H9 (cell line): ENCODE measurements at regions not wholly inside any gene's neighbourhood (a gene's known extent, or its start where the extent isn't known, plus 50 kb on each side); places are given as distances from the start of the nearest gene placed in this dataset.

ENCODE experiments used
- DNase-seq: peaks from one replicate; pipeline ENCODE4 v3.0.0-alpha.2; 2017
- H2AFZ ChIP-seq: one replicate; pipeline ENCODE4 v1.6.1; 2013; ENCODE audit warnings: mild to moderate bottlenecking, low read length, control low read depth, moderate library complexity
- H2AK5ac ChIP-seq: 2 replicates; pipeline ENCODE4 v1.6.1; 2013; ENCODE audit warnings: low read length, control low read depth, mixed read lengths; ENCODE audit not compliant: insufficient read length
- H2BK120ac ChIP-seq: one replicate; pipeline ENCODE4 v1.6.1; 2013; ENCODE audit warnings: low read depth, mild to moderate bottlenecking, low read length, control low read depth, inconsistent platforms; ENCODE audit not compliant: poor library complexity, severe bottlenecking
- H2BK12ac ChIP-seq: 2 replicates; pipeline ENCODE4 v1.6.1; 2013; ENCODE audit warnings: low read length, control low read depth, mixed read lengths, low read depth; ENCODE audit not compliant: insufficient read length
- H2BK15ac ChIP-seq: 2 replicates; pipeline ENCODE4 v1.6.1; 2013; ENCODE audit warnings: low read depth, low read length, control low read depth
- H2BK20ac ChIP-seq: one replicate; pipeline ENCODE4 v1.6.1; 2013; ENCODE audit warnings: low read depth, mild to moderate bottlenecking, low read length, control low read depth, inconsistent platforms; ENCODE audit not compliant: poor library complexity, severe bottlenecking
- H2BK5ac ChIP-seq: 2 replicates; pipeline ENCODE4 v1.6.1; 2013; ENCODE audit warnings: low read length, control low read depth, mixed read lengths; ENCODE audit not compliant: insufficient read length
- H3K14ac ChIP-seq: 2 replicates; pipeline ENCODE4 v1.6.1; 2013; ENCODE audit warnings: low read length, control low read depth; ENCODE audit not compliant: insufficient read depth
- H3K18ac ChIP-seq: 2 replicates; pipeline ENCODE4 v1.6.1; 2013; ENCODE audit warnings: low read depth, mild to moderate bottlenecking, mixed read lengths, low read length, control low read depth; ENCODE audit not compliant: insufficient read length
- H3K23ac ChIP-seq: 2 replicates; pipeline ENCODE4 v1.6.1; 2013; ENCODE audit warnings: low read length, control low read depth, mixed read lengths, low read depth; ENCODE audit not compliant: insufficient read length
- H3K23me2 ChIP-seq: 2 replicates; pipeline ENCODE4 v1.6.1; 2013; ENCODE audit warnings: low read depth, mild to moderate bottlenecking, mixed read lengths, low read length, control low read depth; ENCODE audit not compliant: insufficient read length, poor library complexity, severe bottlenecking
- H3K27ac ChIP-seq: 2 replicates; pipeline ENCODE4 v1.5.1; 2013; ENCODE audit warnings: low read length, control low read depth, mixed read lengths, low read depth; ENCODE audit not compliant: insufficient read length
- H3K27me3 ChIP-seq: 2 replicates; pipeline ENCODE4 v1.6.1; 2013; ENCODE audit warnings: low read length, control low read depth, inconsistent platforms; ENCODE audit not compliant: insufficient read depth
- H3K4ac ChIP-seq: 2 replicates; pipeline ENCODE4 v1.6.1; 2013; ENCODE audit warnings: low read depth, mild to moderate bottlenecking, control low read depth, inconsistent platforms, low read length, moderate library complexity
- H3K4me1 ChIP-seq: 2 replicates; pipeline ENCODE4 v1.6.1; 2013; ENCODE audit warnings: low read length, control low read depth, inconsistent platforms; ENCODE audit not compliant: insufficient read depth
- H3K4me2 ChIP-seq: 2 replicates; pipeline ENCODE4 v1.6.1; 2013; ENCODE audit warnings: low read length, control low read depth, mixed read lengths; ENCODE audit not compliant: insufficient read length, insufficient read depth
- H3K56ac ChIP-seq: 2 replicates; pipeline ENCODE4 v1.6.1; 2013; ENCODE audit warnings: low read depth, mild to moderate bottlenecking, mixed read lengths, low read length, control low read depth; ENCODE audit not compliant: insufficient read length
- H3K79me1 ChIP-seq: 2 replicates; pipeline ENCODE4 v1.6.1; 2013; ENCODE audit warnings: low read depth, mild to moderate bottlenecking, moderate library complexity, low read length, control low read depth, inconsistent platforms; ENCODE audit not compliant: insufficient read depth, poor library complexity, severe bottlenecking
- H3K79me2 ChIP-seq: 2 replicates; pipeline ENCODE4 v1.6.1; 2013; ENCODE audit warnings: low read length, control low read depth, inconsistent platforms; ENCODE audit not compliant: insufficient read depth
- H3K9ac ChIP-seq: 2 replicates; pipeline ENCODE4 v1.6.1; 2013; ENCODE audit warnings: low read length, control low read depth, mixed read lengths; ENCODE audit not compliant: insufficient read length; ENCODE audit errors: extremely low read depth
- H3K9me3 ChIP-seq: one replicate; pipeline ENCODE4 v1.6.1; 2013; ENCODE audit warnings: low read depth, low read length, inconsistent platforms; ENCODE audit not compliant: control insufficient read depth
- H3T11ph ChIP-seq: one replicate; pipeline ENCODE4 v1.6.1; 2013; ENCODE audit warnings: mild to moderate bottlenecking, low read length, control low read depth, inconsistent platforms
- H4K20me1 ChIP-seq: one replicate; pipeline ENCODE4 v1.6.1; 2013; ENCODE audit not compliant: control insufficient read depth, insufficient read length, insufficient read depth
- H4K5ac ChIP-seq: 2 replicates; pipeline ENCODE4 v1.6.1; 2013; ENCODE audit warnings: low read depth, mild to moderate bottlenecking, mixed read lengths, low read length, control low read depth; ENCODE audit not compliant: insufficient read length
- H4K8ac ChIP-seq: replicated peaks from 2 replicates; pipeline ENCODE4 v1.6.1; 2013; ENCODE audit warnings: low read length, control low read depth, mixed read lengths, low read depth; ENCODE audit not compliant: insufficient read length
- H4K91ac ChIP-seq: 2 replicates; pipeline ENCODE4 v1.6.1; 2013; ENCODE audit warnings: low read depth, mild to moderate bottlenecking, moderate library complexity, mixed read lengths, low read length, control low read depth; ENCODE audit not compliant: insufficient read length
- H3K27ac Mint-ChIP-seq, 3 experiments: 2 replicates in 2 of 3; 3 replicates in 1 of 3; pipeline ENCODE4 v1.8.0; 2020 to 2021; ENCODE audit warnings: mixed read lengths in 3 of 3, mild to moderate bottlenecking in 1 of 3, moderate library complexity in 1 of 3
- H3K27me3 Mint-ChIP-seq: 2 replicates; pipeline ENCODE4 v1.8.0; 2021; ENCODE audit warnings: low read depth, mild to moderate bottlenecking, moderate library complexity, mixed read lengths
- H3K36me3 Mint-ChIP-seq, 3 experiments: 2 replicates in 2 of 3; 3 replicates in 1 of 3; pipeline ENCODE4 v1.8.0; 2020 to 2021; ENCODE audit warnings: low read depth in 3 of 3, mixed read lengths in 3 of 3; ENCODE audit not compliant: insufficient read depth in 1 of 3
- H3K4me1 Mint-ChIP-seq, 2 experiments: 2 replicates each; pipeline ENCODE4 v1.8.0; 2020; ENCODE audit warnings: mixed read lengths in 2 of 2
- H3K4me3 Mint-ChIP-seq, 2 experiments: 2 replicates in 1 of 2; 3 replicates in 1 of 2; pipeline ENCODE4 v1.8.0; 2020 to 2021; ENCODE audit warnings: mild to moderate bottlenecking in 2 of 2, mixed read lengths in 2 of 2, moderate library complexity in 1 of 2
- H3K9me3 Mint-ChIP-seq, 2 experiments: 2 replicates in 1 of 2; 3 replicates in 1 of 2; pipeline ENCODE4 v1.8.0; 2020; ENCODE audit warnings: mild to moderate bottlenecking in 2 of 2, mixed read lengths in 2 of 2, moderate library complexity in 1 of 2
- WGBS: extraction: QIAGEN DNeasy Blood & Tissue Kit; methylation state at CpG from one replicate; pipeline ENCODE4 v1.1.7; 2013; ENCODE audit warnings: missing lambda C conversion rate, low lambda C conversion rate, mixed read lengths; ENCODE audit not compliant: insufficient read length; ENCODE audit errors: extremely low coverage; 5-methylcytosine and 5-hydroxymethylcytosine counted together
- TF ChIP-seq, protein P1 (sequence below): fragments of 200-600 bp; sonication (generic); conservative IDR thresholded peaks from 3 replicates; pipeline ENCODE4 v1.8.0; 2021; ENCODE audit warnings: antibody characterized with exemption, mild to moderate bottlenecking

GRCh38 chr3:76552653-76553052 lies 487.2 kb upstream of the ROBO2 start:
- peaks cover 0 to 7% of the 10 kb centered on the region in 2 experiments; a peak in 4 of 5 replicates for H3K9me3 Mint-ChIP-seq
- peaks cover 0 to 8% (median 7%) of the 10 kb centered on the region in 3 experiments; a peak in 4 of 7 replicates for H3K36me3 Mint-ChIP-seq
- H2BK120ac ChIP-seq: no peak overlapping the region
- no peak overlapping the region for H3K18ac ChIP-seq
- no peaks in the 10 kb centered on the region for H3K4me1 Mint-ChIP-seq
- H3K4me3 Mint-ChIP-seq: no peak overlapping the region
- no peak overlapping the region for H2BK5ac ChIP-seq
- no peaks in the 10 kb centered on the region for H3K79me1 ChIP-seq
- no peak overlapping the region for H2BK12ac ChIP-seq
- H3K27me3 ChIP-seq: no peaks in the 10 kb centered on the region
- no peak overlapping the region for H3K4me2 ChIP-seq
- H3K27ac ChIP-seq: no peak overlapping the region
- H4K8ac ChIP-seq: no peak overlapping the region
- no peaks in the 10 kb centered on the region for H3K23me2 ChIP-seq
- H3K4ac ChIP-seq: no peak overlapping the region
- no peak overlapping the region for H3T11ph ChIP-seq
- H3K14ac ChIP-seq: no peak overlapping the region
- H2AFZ ChIP-seq: no peak overlapping the region
- H3K4me1 ChIP-seq: no peaks in the 10 kb centered on the region
- no peak overlapping the region for H2BK20ac ChIP-seq
- H3K9ac ChIP-seq: no peak overlapping the region
- DNase-seq: no peak
- H2AK5ac ChIP-seq: no peak overlapping the region
- peaks cover 7% of the 10 kb centered on the region for H3K9me3 ChIP-seq
- no peaks in the 10 kb centered on the region for H3K27me3 Mint-ChIP-seq
- H4K5ac ChIP-seq: no peak overlapping the region
- no peak overlapping the region for H3K27ac Mint-ChIP-seq
- WGBS: no CpG with 5 or more reads among the region's 2 CpGs
- H3K56ac ChIP-seq: no peak overlapping the region
- no peak overlapping the region for H4K91ac ChIP-seq
- no peaks in the 10 kb centered on the region for H4K20me1 ChIP-seq
- H3K23ac ChIP-seq: no peak overlapping the region
- H2BK15ac ChIP-seq: no peak overlapping the region
- TF ChIP-seq, protein P1, sequence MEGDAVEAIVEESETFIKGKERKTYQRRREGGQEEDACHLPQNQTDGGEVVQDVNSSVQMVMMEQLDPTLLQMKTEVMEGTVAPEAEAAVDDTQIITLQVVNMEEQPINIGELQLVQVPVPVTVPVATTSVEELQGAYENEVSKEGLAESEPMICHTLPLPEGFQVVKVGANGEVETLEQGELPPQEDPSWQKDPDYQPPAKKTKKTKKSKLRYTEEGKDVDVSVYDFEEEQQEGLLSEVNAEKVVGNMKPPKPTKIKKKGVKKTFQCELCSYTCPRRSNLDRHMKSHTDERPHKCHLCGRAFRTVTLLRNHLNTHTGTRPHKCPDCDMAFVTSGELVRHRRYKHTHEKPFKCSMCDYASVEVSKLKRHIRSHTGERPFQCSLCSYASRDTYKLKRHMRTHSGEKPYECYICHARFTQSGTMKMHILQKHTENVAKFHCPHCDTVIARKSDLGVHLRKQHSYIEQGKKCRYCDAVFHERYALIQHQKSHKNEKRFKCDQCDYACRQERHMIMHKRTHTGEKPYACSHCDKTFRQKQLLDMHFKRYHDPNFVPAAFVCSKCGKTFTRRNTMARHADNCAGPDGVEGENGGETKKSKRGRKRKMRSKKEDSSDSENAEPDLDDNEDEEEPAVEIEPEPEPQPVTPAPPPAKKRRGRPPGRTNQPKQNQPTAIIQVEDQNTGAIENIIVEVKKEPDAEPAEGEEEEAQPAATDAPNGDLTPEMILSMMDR: no peak
- no peaks in the 10 kb centered on the region for H3K79me2 ChIP-seq
